OCI-LY3 (cell line): ENCODE measurements at regions not wholly inside any gene's neighbourhood (a gene's known extent, or its start where the extent isn't known, plus 50 kb on each side); places are given as distances from the start of the nearest gene placed in this dataset.

Experiments used
- H2AFZ ChIP-seq: fragments of 200-600, 300-600 bp; shearing (Covaris generic); 2 replicates; pipeline ENCODE4 v1.6.0; 2014; ENCODE audit warnings: antibody characterized with exemption, low read depth, low read length
- H3K27ac ChIP-seq: fragments of 200-600, 300-600 bp; sonication (generic); 2 replicates; pipeline ENCODE4 v1.5.1; 2014; ENCODE audit warnings: mild to moderate bottlenecking, low read length, moderate library complexity, mixed read lengths
- H3K27me3 ChIP-seq: fragments of 200-600, 300-600 bp; sonication (generic); 2 replicates; pipeline ENCODE4 v1.6.1; 2014; ENCODE audit warnings: low read depth, low read length, mixed read lengths
- H3K36me3 ChIP-seq: fragments of 200-600, 300-600 bp; sonication (generic); replicated peaks from 2 replicates; pipeline ENCODE3; 2014; ENCODE audit warnings: low read depth, low read length, mixed read lengths
- H3K4me1 ChIP-seq: fragments of 300-600, 200-600 bp; sonication (generic); 2 replicates; pipeline ENCODE4 v1.6.1; 2014; ENCODE audit warnings: low read length, mixed read lengths
- H3K4me2 ChIP-seq: fragments of 200-600, 300-600 bp; sonication (generic); 2 replicates; pipeline ENCODE4 v1.6.1; 2014; ENCODE audit warnings: low read length, mixed read lengths
- H3K4me3 ChIP-seq: fragments of 300-600, 200-600 bp; sonication (generic); 2 replicates; pipeline ENCODE4 v1.5.1; 2014; ENCODE audit warnings: antibody characterized with exemption, mild to moderate bottlenecking, low read length, moderate library complexity
- H3K79me2 ChIP-seq: fragments of 300-600, 200-600 bp; shearing (Covaris generic); 2 replicates; pipeline ENCODE4 v1.6.1; 2014; ENCODE audit warnings: mild to moderate bottlenecking, low read length, mixed read lengths
- H3K9ac ChIP-seq: fragments of 300-600, 200-600 bp; shearing (Covaris generic); 2 replicates; pipeline ENCODE4 v1.6.0; 2014; ENCODE audit warnings: mild to moderate bottlenecking, low read length, moderate library complexity
- H3K9me3 ChIP-seq: fragments of 200-600, 300-600 bp; shearing (Covaris generic); 2 replicates; pipeline ENCODE4 v1.6.1; 2014; ENCODE audit warnings: low read length, mixed read lengths; ENCODE audit not compliant: insufficient read depth
- H4K20me1 ChIP-seq: fragments of 200-600, 300-600 bp; sonication (generic); 2 replicates; pipeline ENCODE4 v1.6.1; 2016; ENCODE audit warnings: low read length, mixed read lengths; ENCODE audit not compliant: insufficient read depth
- CTCF ChIP-seq: fragments of 200-600, 300-600 bp; sonication (generic); IDR thresholded peaks from 2 replicates; pipeline ENCODE4 v1.5.1; 2014; ENCODE audit warnings: antibody characterized with exemption, low read length, low read depth
- EZH2phosphoT487 ChIP-seq: fragments of 200-600 bp; shearing (Covaris generic); IDR thresholded peaks from 2 replicates; pipeline ENCODE4 v1.6.1; 2018; ENCODE audit warnings: antibody characterized with exemption, mixed run types, low read depth

- H4K20me1 ChIP-seq = no peaks in the 10 kb centered on the region
- H3K79me2 ChIP-seq = no peaks in the 10 kb centered on the region
- H3K4me2 ChIP-seq = no peak overlapping the region
- H3K36me3 ChIP-seq = no peaks in the 10 kb centered on the region
- no peak overlapping the region for H3K27ac ChIP-seq
- no peaks in the 10 kb centered on the region for H3K27me3 ChIP-seq
- H2AFZ ChIP-seq = no peak overlapping the region
- H3K9ac ChIP-seq = no peak overlapping the region
- no peaks in the 10 kb centered on the region for H3K4me1 ChIP-seq
- H3K4me3 ChIP-seq = no peak overlapping the region
- no peak for TF ChIP-seq CTCF
- no peak for TF ChIP-seq EZH2phosphoT487
- no peaks in the 10 kb centered on the region for H3K9me3 ChIP-seq
These were observed 232.8 kb downstream of the GJA1 start for GRCh38 chr6:121668259-121668658.

DNA sequence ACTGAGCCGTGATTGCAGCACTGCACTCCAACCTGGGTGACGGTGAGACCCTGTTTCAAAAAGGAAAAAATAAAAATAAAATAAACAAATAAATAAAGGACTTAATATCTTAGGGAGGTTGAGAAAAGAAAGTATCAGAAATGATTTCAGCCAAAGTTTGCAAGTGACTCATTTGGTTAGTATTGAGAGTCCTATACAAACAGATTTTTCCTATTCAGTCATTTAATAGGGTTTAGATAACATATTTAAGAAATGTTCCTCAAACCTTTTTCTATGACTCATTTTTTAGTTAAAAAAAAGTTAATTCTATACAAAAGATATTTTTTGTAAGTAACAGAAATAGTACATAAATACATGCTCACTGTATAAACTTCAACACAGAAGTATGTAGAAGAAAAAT lies 235.1 kb downstream of the GJA1 start:
- H3K9me3 ChIP-seq = no peaks in the 10 kb centered on the region
- H3K4me1 ChIP-seq = no peaks in the 10 kb centered on the region
- H2AFZ ChIP-seq = no peak overlapping the region
- no peak for TF ChIP-seq EZH2phosphoT487
- no peak for TF ChIP-seq CTCF
- no peaks in the 10 kb centered on the region for H3K27me3 ChIP-seq
- H3K79me2 ChIP-seq = no peaks in the 10 kb centered on the region
- H3K36me3 ChIP-seq = no peaks in the 10 kb centered on the region
- no peaks in the 10 kb centered on the region for H4K20me1 ChIP-seq
- H3K4me2 ChIP-seq = no peak overlapping the region
- H3K4me3 ChIP-seq = no peak overlapping the region
- no peak overlapping the region for H3K9ac ChIP-seq
- H3K27ac ChIP-seq = no peak overlapping the region

GRCh38 chr6:121677571-121677970 lies 242.1 kb downstream of the GJA1 start:
- Histone ChIP-seq H3K27me3 (no peaks in the 10 kb centered on the region), H3K9ac (no peak overlapping the region), H3K36me3 (no peaks in the 10 kb centered on the region), H3K4me1 (no peaks in the 10 kb centered on the region), H4K20me1 (no peaks in the 10 kb centered on the region), H3K4me2 (no peak overlapping the region), H3K27ac (no peak overlapping the region), H3K9me3 (no peaks in the 10 kb centered on the region), H2AFZ (no peak overlapping the region), H3K4me3 (no peak overlapping the region), H3K79me2 (no peaks in the 10 kb centered on the region)
- TF ChIP-seq EZH2phosphoT487 (no peak), CTCF (no peak)

GRCh38 chr6:121678245-121678644 lies 242.8 kb downstream of the GJA1 start:
- Histone ChIP-seq H3K9ac (no peak overlapping the region), H3K27me3 (no peaks in the 10 kb centered on the region), H3K9me3 (no peaks in the 10 kb centered on the region), H4K20me1 (no peaks in the 10 kb centered on the region), H3K4me2 (no peak overlapping the region), H3K4me3 (no peak overlapping the region), H3K36me3 (no peaks in the 10 kb centered on the region), H3K27ac (no peak overlapping the region), H3K4me1 (no peaks in the 10 kb centered on the region), H2AFZ (no peak overlapping the region), H3K79me2 (no peaks in the 10 kb centered on the region)
- TF ChIP-seq CTCF (no peak), EZH2phosphoT487 (no peak)
